Ramos (cell line): ENCODE measurements at regions not wholly inside any gene's neighbourhood (a gene's known extent, or its start where the extent isn't known, plus 50 kb on each side); places are given as distances from the start of the nearest gene placed in this dataset.
"Not testable (repeated sequence)": the region's sequence is repeated elsewhere in the genome, so short reads cannot be mapped to it uniquely, and the experiment has no call there.

Experiments used
- in situ Hi-C: fragments of 300-500 bp; cut with MboI; formaldehyde crosslinking; loops from one replicate; pipeline ENCODE4 v1.14.3; 2022; ENCODE audit warnings: low sequenced_read_pairs; ENCODE audit not compliant: unreplicated experiment

GRCh38 chr18:21928925-21929324 is 188.3 kb downstream of the MIB1 start:
- in situ Hi-C loops: loop anchor here (25.0 kb wide), 1 partner anchor 492 kb away; no protein-coding TSS in a partner anchor

GRCh38 chr18:21930177-21930576 is 189.6 kb downstream of the MIB1 start:
- in situ Hi-C loops: loop anchor here (25.0 kb wide), 1 partner anchor 493 kb away; no protein-coding TSS in a partner anchor

- in situ Hi-C loops: loop anchor here (25.0 kb wide), 1 partner anchor 497 kb away; no protein-coding TSS in a partner anchor
Observed at GRCh38 chr18:21933931-21934765, 193.6 kb downstream of the MIB1 start.

- in situ Hi-C loops: loop anchor here (25.0 kb wide), 1 partner anchor 497 kb away; no protein-coding TSS in a partner anchor
Observed at GRCh38 chr18:21934766-21935015, 194.1 kb downstream of the MIB1 start.

- in situ Hi-C loops: loop anchor here (25.0 kb wide), 1 partner anchor 506 kb away; no protein-coding TSS in a partner anchor
Observed at GRCh38 chr18:21943456-21943855, 202.9 kb downstream of the MIB1 start.

- in situ Hi-C loops: loop anchor here (10.0 to 25.0 kb wide), 2 partner anchors 512 to 745 kb away; no protein-coding TSS in a partner anchor
Observed at GRCh38 chr18:21949326-21950015, 208.9 kb downstream of the MIB1 start.

GRCh38 chr18:21955757-21956652 is 213.4 kb upstream of the GATA6 start:
- in situ Hi-C loops: loop anchor here (10.0 kb wide), 1 partner anchor 751 kb away; no protein-coding TSS in a partner anchor

GRCh38 chr18:21958263-21958662 is 211.1 kb upstream of the GATA6 start:
- in situ Hi-C loops: loop anchor here (10.0 kb wide), 1 partner anchor 753 kb away; no protein-coding TSS in a partner anchor

GRCh38 chr18:21958707-21959450 is 210.5 kb upstream of the GATA6 start:
- in situ Hi-C loops: loop anchor here (10.0 kb wide), 1 partner anchor 754 kb away; no protein-coding TSS in a partner anchor

- in situ Hi-C loops: no loop called here
Observed at GRCh38 chr18:21960189-21960588, 209.2 kb upstream of the GATA6 start.

GRCh38 chr18:21963336-21963735 is 206.1 kb upstream of the GATA6 start:
- in situ Hi-C loops: no loop called here

- in situ Hi-C loops: no loop called here
Observed at GRCh38 chr18:21968338-21968737, 201.1 kb upstream of the GATA6 start.

- in situ Hi-C loops: no loop called here
Observed at GRCh38 chr18:21972281-21972680, 197.1 kb upstream of the GATA6 start.

GRCh38 chr18:21975954-21976353 is 193.4 kb upstream of the GATA6 start:
- in situ Hi-C loops: not testable (repeated sequence)

GRCh38 chr18:21978546-21979170 is 190.7 kb upstream of the GATA6 start:
- in situ Hi-C loops: no loop called here

GRCh38 chr18:21979171-21979560 is 190.2 kb upstream of the GATA6 start:
- in situ Hi-C loops: no loop called here

- in situ Hi-C loops: no loop called here
Observed at GRCh38 chr18:21979759-21980158, 189.6 kb upstream of the GATA6 start.

GRCh38 chr18:21980744-21981143 is 188.6 kb upstream of the GATA6 start:
- in situ Hi-C loops: no loop called here

- in situ Hi-C loops: not testable (repeated sequence)
Observed at GRCh38 chr18:21981489-21981888, 187.9 kb upstream of the GATA6 start.
